Ectodermal cell (in vitro differentiated cells): ENCODE measurements at regions not wholly inside any gene's neighbourhood (a gene's known extent, or its start where the extent isn't known, plus 50 kb on each side); places are given as distances from the start of the nearest gene placed in this dataset.

Source experiments
- H3K27ac ChIP-seq: 2 replicates; pipeline ENCODE4 v1.7.0; 2013; ENCODE audit warnings: mild to moderate bottlenecking, low read depth, low read length; ENCODE audit not compliant: insufficient read depth, poor library complexity, severe bottlenecking
- H3K27me3 ChIP-seq: 2 replicates; pipeline ENCODE4 v1.7.0; 2013; ENCODE audit warnings: mild to moderate bottlenecking, low read length; ENCODE audit not compliant: insufficient read depth, control insufficient read depth, poor library complexity, severe bottlenecking
- H3K36me3 ChIP-seq: one replicate; pipeline ENCODE4 v1.7.0; 2013; ENCODE audit warnings: low read length; ENCODE audit not compliant: control insufficient read depth, insufficient read depth
- H3K4me1 ChIP-seq: one replicate; pipeline ENCODE4 v1.7.0; 2013; ENCODE audit warnings: low read length; ENCODE audit not compliant: control insufficient read depth, insufficient read depth
- H3K4me3 ChIP-seq: 2 replicates; pipeline ENCODE4 v1.7.0; 2013; ENCODE audit warnings: low read depth, low read length, control low read depth; ENCODE audit not compliant: insufficient read depth
- H3K9me3 ChIP-seq: 2 replicates; pipeline ENCODE4 v1.7.0; 2013; ENCODE audit warnings: mild to moderate bottlenecking, low read length, moderate library complexity; ENCODE audit not compliant: control insufficient read depth
- WGBS, 2 experiments: methylation state at CpG; one replicate each; pipeline ENCODE4 v1.1.7; 2013; ENCODE audit warnings: missing lambda C conversion rate in 2 of 2; 5-methylcytosine and 5-hydroxymethylcytosine counted together

GRCh38 chr12:92650228-92650822 is 52.5 kb upstream of the PLEKHG7 start:
- 83 to 84% methylated on average over 5 to 6 of the region's 7 CpGs for WGBS, 2 experiments

DNA sequence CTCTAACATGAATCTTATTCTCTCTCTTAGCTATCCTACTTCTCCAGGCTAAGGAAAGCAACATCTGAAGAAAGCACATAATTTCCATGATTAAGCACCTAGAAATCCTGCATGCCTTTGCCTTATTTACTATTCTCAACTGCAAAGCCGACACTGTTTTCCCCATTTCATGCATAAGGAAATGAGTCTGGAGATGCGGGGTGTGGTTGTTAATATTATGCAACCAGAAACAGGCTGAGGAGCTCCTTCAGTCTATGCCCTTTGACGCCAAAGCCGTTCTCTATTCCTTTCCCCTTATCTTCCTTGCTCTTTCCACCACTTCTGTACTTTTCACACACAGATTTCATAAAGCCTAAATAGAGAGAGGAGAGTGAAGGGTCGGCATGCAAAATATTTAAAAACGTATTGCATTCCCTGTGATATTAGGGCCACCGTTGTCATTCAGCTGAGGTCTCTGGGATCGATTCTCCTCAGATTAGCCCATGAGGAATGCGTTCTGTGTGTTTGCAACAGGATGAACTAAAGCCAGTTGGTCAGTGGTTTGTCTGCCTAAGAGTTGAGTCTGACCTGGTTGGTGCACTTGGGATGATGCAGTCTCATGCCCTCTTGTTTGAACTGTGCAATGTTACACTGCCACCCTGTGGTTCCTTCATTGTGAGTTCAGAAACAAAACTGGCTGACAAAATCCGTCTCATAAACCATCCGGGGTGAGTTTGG is 53.1 kb upstream of the PLEKHG7 start:
- H3K4me3 ChIP-seq: no peak overlapping the region
- no peaks in the 10 kb centered on the region for H3K27me3 ChIP-seq
- no peaks in the 10 kb centered on the region for H3K36me3 ChIP-seq
- no peak overlapping the region for H3K27ac ChIP-seq
- no peaks in the 10 kb centered on the region for H3K9me3 ChIP-seq
- H3K4me1 ChIP-seq: no peaks in the 10 kb centered on the region
- 70 to 71% methylated on average over 10 to 11 of the region's 11 CpGs for WGBS, 2 experiments

More at GRCh38 chr12:92650228-92650822, 52.5 kb upstream of the PLEKHG7 start:
- H3K9me3 ChIP-seq: no peaks in the 10 kb centered on the region
- H3K4me1 ChIP-seq: no peaks in the 10 kb centered on the region
- no peak overlapping the region for H3K27ac ChIP-seq
- no peak overlapping the region for H3K4me3 ChIP-seq
- no peaks in the 10 kb centered on the region for H3K36me3 ChIP-seq
- H3K27me3 ChIP-seq: no peaks in the 10 kb centered on the region

DNA sequence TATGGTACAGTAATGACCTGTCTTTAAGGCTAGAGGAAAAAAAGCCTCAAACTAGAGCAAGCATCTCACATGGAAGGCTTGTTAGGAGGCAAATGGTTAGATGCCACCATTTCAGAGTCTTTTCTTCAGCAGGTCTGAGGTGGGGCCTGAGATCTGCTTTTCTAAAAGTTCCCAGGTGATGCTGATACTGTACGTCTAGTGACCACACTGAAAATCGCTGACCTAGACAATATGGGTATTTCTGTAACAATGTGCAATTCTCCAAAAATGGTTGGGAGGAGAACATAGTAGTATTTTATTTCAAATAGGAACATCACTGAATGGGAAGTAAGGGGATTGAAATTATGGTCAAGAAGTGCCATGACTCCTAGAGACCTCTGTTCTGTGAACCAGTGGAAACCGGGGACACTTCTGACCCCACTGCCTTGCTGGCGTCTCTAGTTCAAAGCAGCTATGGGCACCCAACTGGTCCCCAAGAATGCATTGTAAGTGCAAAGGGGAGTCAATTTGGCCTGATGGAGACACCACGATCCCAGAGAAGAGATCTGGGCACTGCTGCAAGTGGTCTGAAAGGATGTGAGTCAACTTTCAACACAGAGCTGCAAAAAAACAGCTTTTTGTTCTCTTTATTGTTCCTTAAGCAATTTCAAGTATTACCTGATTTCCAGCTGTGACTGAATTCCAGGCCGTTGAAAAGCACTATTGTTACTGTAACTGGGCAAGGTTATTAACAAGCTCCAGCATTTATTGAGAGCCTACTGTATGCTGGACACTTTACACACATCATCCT is 54.4 kb upstream of the PLEKHG7 start:
- no peak overlapping the region for H3K27ac ChIP-seq
- no peaks in the 10 kb centered on the region for H3K4me1 ChIP-seq
- H3K36me3 ChIP-seq: no peaks in the 10 kb centered on the region
- no peak overlapping the region for H3K4me3 ChIP-seq
- H3K27me3 ChIP-seq: no peaks in the 10 kb centered on the region
- WGBS, 2 experiments: 72 to 76% methylated on average over 6 of the region's 6 CpGs
- H3K9me3 ChIP-seq: no peaks in the 10 kb centered on the region

GRCh38 chr12:92641291-92641690 is 61.5 kb upstream of the PLEKHG7 start:
- WGBS, 2 experiments: 0% methylated on average over 1 of the region's 1 CpG; no CpG with 5 or more reads in 1 of the 2 experiments
- H3K4me3 ChIP-seq: no peak overlapping the region
- no peak overlapping the region for H3K27ac ChIP-seq
- H3K9me3 ChIP-seq: no peaks in the 10 kb centered on the region
- no peaks in the 10 kb centered on the region for H3K27me3 ChIP-seq
- no peaks in the 10 kb centered on the region for H3K36me3 ChIP-seq
- H3K4me1 ChIP-seq: no peaks in the 10 kb centered on the region

DNA sequence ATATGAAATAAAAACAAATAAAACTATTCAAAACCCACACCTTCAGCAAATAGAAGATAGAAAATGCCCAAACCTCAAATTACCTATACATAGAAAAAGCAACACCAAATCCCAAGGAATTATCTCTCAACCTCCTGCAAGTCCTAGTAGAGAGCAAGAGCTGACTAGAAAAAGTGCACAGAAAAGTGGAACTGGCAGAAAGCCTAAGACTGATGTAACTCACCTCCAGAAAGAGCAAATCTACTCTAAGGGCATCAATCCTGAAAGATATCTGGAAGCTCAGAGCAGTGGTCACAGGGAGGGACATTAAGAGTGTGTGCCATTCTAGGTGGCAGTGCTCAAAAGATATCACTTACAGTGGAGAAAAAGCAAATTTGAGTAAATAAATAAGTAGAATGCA is 62.1 kb upstream of the PLEKHG7 start:
- Histone ChIP-seq H3K36me3 (no peaks in the 10 kb centered on the region), H3K4me3 (no peak overlapping the region), H3K27me3 (no peaks in the 10 kb centered on the region), H3K27ac (no peak overlapping the region), H3K4me1 (no peaks in the 10 kb centered on the region), H3K9me3 (no peaks in the 10 kb centered on the region)

DNA sequence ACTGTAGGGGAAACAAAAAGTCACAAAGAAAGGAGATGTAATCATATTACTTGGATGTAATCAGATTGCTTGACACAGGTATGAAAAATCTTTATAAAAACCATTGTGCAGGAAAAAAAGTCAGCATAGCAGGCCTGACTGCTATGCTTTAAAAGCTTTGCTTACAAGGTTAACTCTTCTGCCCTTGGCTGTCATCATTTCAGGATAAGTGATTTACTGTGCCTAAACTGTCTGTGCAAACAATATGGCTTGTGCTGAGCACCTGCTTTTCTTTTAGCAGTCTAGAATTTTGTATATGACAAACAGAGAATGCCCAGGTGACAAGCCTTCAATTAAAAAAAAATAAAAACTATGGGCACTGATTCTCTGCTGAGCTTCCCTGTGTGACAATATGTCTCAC is 63.8 kb upstream of the PLEKHG7 start:
- H3K4me3 ChIP-seq: no peak overlapping the region
- H3K36me3 ChIP-seq: no peaks in the 10 kb centered on the region
- no peaks in the 10 kb centered on the region for H3K4me1 ChIP-seq
- H3K27me3 ChIP-seq: no peaks in the 10 kb centered on the region
- no peaks in the 10 kb centered on the region for H3K9me3 ChIP-seq
- H3K27ac ChIP-seq: no peak overlapping the region

GRCh38 chr12:92634730-92635129 is 68.1 kb upstream of the PLEKHG7 start:
- Histone ChIP-seq H3K9me3 (no peaks in the 10 kb centered on the region), H3K27ac (no peak overlapping the region), H3K36me3 (no peaks in the 10 kb centered on the region), H3K27me3 (no peaks in the 10 kb centered on the region), H3K4me3 (no peak overlapping the region), H3K4me1 (no peaks in the 10 kb centered on the region)
- WGBS, 2 experiments: 94 to 97% methylated on average over 2 of the region's 2 CpGs

DNA sequence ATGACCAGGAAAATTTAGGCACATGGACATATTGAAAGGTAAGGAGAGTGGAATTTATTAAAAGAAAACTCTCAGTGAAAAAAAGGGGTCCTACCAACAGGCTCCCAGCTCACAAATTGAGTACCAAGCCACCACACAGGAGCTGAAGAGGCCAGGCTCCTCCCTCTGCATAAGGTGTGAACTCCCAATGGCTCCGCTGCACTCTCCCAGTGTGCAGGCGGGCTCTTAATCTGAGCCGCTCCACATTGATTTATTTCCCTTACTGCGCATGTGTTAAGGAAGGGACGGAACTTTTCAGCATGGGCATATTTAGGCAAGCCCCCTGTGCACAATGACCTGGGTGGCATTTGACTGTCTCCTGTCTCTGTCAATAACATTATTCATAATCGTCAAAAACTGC is 68.6 kb upstream of the PLEKHG7 start:
- 92 to 96% methylated on average over 6 of the region's 6 CpGs for WGBS, 2 experiments
- Histone ChIP-seq H3K27ac (no peak overlapping the region), H3K4me3 (no peak overlapping the region), H3K27me3 (no peaks in the 10 kb centered on the region), H3K9me3 (no peaks in the 10 kb centered on the region), H3K36me3 (no peaks in the 10 kb centered on the region), H3K4me1 (no peaks in the 10 kb centered on the region)

- H3K27me3 ChIP-seq: no peaks in the 10 kb centered on the region
- no peak overlapping the region for H3K4me3 ChIP-seq
- WGBS, 2 experiments: 91 to 94% methylated on average over 4 to 6 of the region's 6 CpGs
- H3K9me3 ChIP-seq: no peaks in the 10 kb centered on the region
- H3K4me1 ChIP-seq: no peaks in the 10 kb centered on the region
- H3K36me3 ChIP-seq: no peaks in the 10 kb centered on the region
- H3K27ac ChIP-seq: no peak overlapping the region
Measured at GRCh38 chr12:92630968-92631367, 71.8 kb upstream of the PLEKHG7 start.

DNA sequence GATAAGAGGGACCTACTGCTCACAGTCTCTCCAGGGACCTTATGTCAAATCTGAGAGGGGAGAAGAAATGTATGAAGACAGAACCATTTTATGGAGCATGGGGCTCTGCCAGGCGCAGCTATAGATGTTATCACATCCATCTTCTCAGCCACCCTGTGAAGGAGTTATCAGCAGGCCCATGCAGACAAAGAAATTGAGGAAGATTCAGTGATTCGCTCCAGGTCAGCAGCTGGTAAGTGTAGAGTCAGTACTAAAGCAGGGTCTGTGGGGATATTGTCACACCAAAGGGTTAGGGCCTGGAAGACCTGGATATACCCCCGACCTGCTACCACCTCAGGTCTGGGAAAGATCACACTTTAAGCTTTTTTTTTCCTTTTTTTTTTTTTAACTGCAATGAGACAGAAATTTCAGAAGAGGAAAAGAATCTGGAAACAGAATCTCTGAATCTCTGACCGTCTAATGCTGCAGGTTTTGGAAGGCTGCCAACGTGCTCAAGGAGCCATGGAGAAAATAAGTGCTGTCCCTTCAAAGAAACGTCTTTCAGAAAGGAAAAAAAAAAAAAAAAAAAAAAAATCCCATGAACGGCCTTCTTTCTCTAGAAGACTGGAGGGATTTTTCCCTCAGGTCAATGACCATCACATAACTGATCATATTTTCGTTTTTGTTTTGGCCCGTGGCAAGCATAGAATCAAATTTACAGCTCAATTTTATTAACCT is 73.3 kb upstream of the PLEKHG7 start:
- Histone ChIP-seq H3K27ac (no peak overlapping the region), H3K9me3 (no peaks in the 10 kb centered on the region), H3K36me3 (no peaks in the 10 kb centered on the region), H3K4me1 (no peaks in the 10 kb centered on the region), H3K4me3 (no peak overlapping the region), H3K27me3 (no peaks in the 10 kb centered on the region)
- 88 to 90% methylated on average over 9 of the region's 9 CpGs for WGBS, 2 experiments
